GM12891 (cell line): ENCODE measurements at regions not wholly inside any gene's neighbourhood (a gene's known extent, or its start where the extent isn't known, plus 50 kb on each side); places are given as distances from the start of the nearest gene placed in this dataset.
A peak's percentile ranks its signal among the peaks of the same experiment; 100 is the strongest.

ENCODE experiments used
- DNase-seq: peaks from one replicate; pipeline ENCODE4 v3.0.0; 2011; ENCODE audit warnings: low spot score; ENCODE audit not compliant: insufficient read length
- FAIRE-seq: peaks from 2 replicates; lab custom pipeline; 2011; peaks lifted over from hg19 to GRCh38; lab: Jason Lieb, UNC
- PAX5 ChIP-seq: IDR thresholded peaks from 2 replicates; pipeline ENCODE4 v1.6.1; 2011; ENCODE audit warnings: low read length, moderate library complexity, mild to moderate bottlenecking; ENCODE audit not compliant: insufficient read depth, severe bottlenecking
- POLR2A ChIP-seq: IDR thresholded peaks from 2 replicates; pipeline ENCODE4 v1.6.1; 2011; ENCODE audit warnings: low read depth, low read length, control low read depth
- POLR2AphosphoS5 ChIP-seq: IDR thresholded peaks from 2 replicates; pipeline ENCODE4 v1.6.1; 2011; ENCODE audit warnings: low read depth, low read length, control low read depth
- POU2F2 ChIP-seq: IDR thresholded peaks from 2 replicates; pipeline ENCODE4 v1.6.1; 2011; ENCODE audit warnings: low read depth, mild to moderate bottlenecking, control low read depth, low read length, moderate library complexity
- SPI1 ChIP-seq: IDR thresholded peaks from 2 replicates; pipeline ENCODE4 v1.6.1; 2011; ENCODE audit warnings: low read depth, low read length, control low read depth
- TAF1 ChIP-seq: IDR thresholded peaks from 2 replicates; pipeline ENCODE4 v1.6.1; 2011; ENCODE audit warnings: low read depth, low read length, control low read depth

- TF ChIP-seq SPI1 (no peak), POLR2AphosphoS5 (no peak), TAF1 (no peak), POU2F2 (no peak), POLR2A (no peak), PAX5 (no peak)
- peak; percentile 75 for FAIRE-seq
- DNase-seq = peak; percentile 17
Measured at GRCh38 chr12:128069359-128069997, 197.5 kb upstream of the TMEM132C start.

- FAIRE-seq (no peak), DNase-seq (no peak)
- no peak for TF ChIP-seq POLR2A
- no peak for TF ChIP-seq POLR2AphosphoS5
- TF ChIP-seq SPI1 = no peak
- no peak for TF ChIP-seq TAF1
- TF ChIP-seq POU2F2 = no peak
- TF ChIP-seq PAX5 = no peak
Measured at GRCh38 chr12:128073937-128074336, 193.0 kb upstream of the TMEM132C start.

GRCh38 chr12:128075332-128075731 is 191.6 kb upstream of the TMEM132C start:
- TF ChIP-seq POU2F2 (no peak), SPI1 (no peak), TAF1 (no peak), PAX5 (no peak), POLR2AphosphoS5 (no peak), POLR2A (no peak)
- FAIRE-seq = no peak
- no peak for DNase-seq

- DNase-seq (no peak), FAIRE-seq (no peak)
- no peak for TF ChIP-seq SPI1
- no peak for TF ChIP-seq PAX5
- TF ChIP-seq POLR2AphosphoS5 = no peak
- TF ChIP-seq TAF1 = no peak
- TF ChIP-seq POLR2A = no peak
- no peak for TF ChIP-seq POU2F2
Measured at GRCh38 chr12:128076188-128076587, 190.8 kb upstream of the TMEM132C start.

GRCh38 chr12:128077211-128077916 is 189.6 kb upstream of the TMEM132C start:
- FAIRE-seq = no peak
- no peak for DNase-seq
- TF ChIP-seq PAX5 = no peak
- no peak for TF ChIP-seq TAF1
- TF ChIP-seq POLR2A = no peak
- TF ChIP-seq POU2F2 = no peak
- no peak for TF ChIP-seq POLR2AphosphoS5
- no peak for TF ChIP-seq SPI1

GRCh38 chr12:128077917-128078298 is 189.1 kb upstream of the TMEM132C start:
- no peak for FAIRE-seq
- no peak for DNase-seq
- no peak for TF ChIP-seq POLR2AphosphoS5
- TF ChIP-seq SPI1 = no peak
- TF ChIP-seq POU2F2 = no peak
- TF ChIP-seq PAX5 = no peak
- TF ChIP-seq TAF1 = no peak
- TF ChIP-seq POLR2A = no peak

GRCh38 chr12:128078301-128078971 is 188.5 kb upstream of the TMEM132C start:
- no peak for TF ChIP-seq POU2F2
- TF ChIP-seq POLR2A = no peak
- no peak for TF ChIP-seq PAX5
- no peak for FAIRE-seq
- DNase-seq = no peak

GRCh38 chr12:128079446-128079845 is 187.5 kb upstream of the TMEM132C start:
- DNase-seq (no peak), FAIRE-seq (no peak)
- TF ChIP-seq POLR2AphosphoS5 = no peak
- TF ChIP-seq TAF1 = no peak
- TF ChIP-seq POLR2A = no peak
- no peak for TF ChIP-seq SPI1
- no peak for TF ChIP-seq PAX5
- TF ChIP-seq POU2F2 = no peak

- FAIRE-seq = no peak
- TF ChIP-seq SPI1 = no peak
- no peak for TF ChIP-seq POU2F2
- no peak for TF ChIP-seq PAX5
- TF ChIP-seq POLR2A = no peak
- no peak for TF ChIP-seq POLR2AphosphoS5
- no peak for TF ChIP-seq TAF1
Measured at GRCh38 chr12:128083132-128083729, 183.7 kb upstream of the TMEM132C start.

More at GRCh38 chr12:128083132-128083729, 183.7 kb upstream of the TMEM132C start:
- no peak for DNase-seq
